B cell (primary cell): ENCODE measurements at regions not wholly inside any gene's neighbourhood (a gene's known extent, or its start where the extent isn't known, plus 50 kb on each side); places are given as distances from the start of the nearest gene placed in this dataset.

Source experiments
- ATAC-seq: fragments of 200-7000 bp; cut with Tn5 transposase; one replicate; pipeline ENCODE4 v1.10.0; 2021; ENCODE audit warnings: low read depth, mild to moderate bottlenecking, moderate number of reproducible peaks, moderate library complexity
- CTCF ChIA-PET: fragments of 350-600 bp; sonication (Branson Sonifier 250); formaldehyde crosslinking; loops from one replicate; lab custom pipeline; 2021; ENCODE audit warnings: antibody characterized with exemption, inconsistent platforms; lab: Charles Lee
- POLR2A ChIA-PET: fragments of 350-600 bp; sonication (Branson Sonifier 250); formaldehyde crosslinking; loops from one replicate; lab custom pipeline; 2021; ENCODE audit warnings: antibody characterized with exemption; lab: Charles Lee
- DNase-seq: peaks from one replicate; pipeline ENCODE4 v3.0.0; 2013
- H2AFZ ChIP-seq: 2 replicates; pipeline ENCODE4 v1.6.1; 2012; ENCODE audit warnings: mild to moderate bottlenecking, low read depth, low read length; ENCODE audit not compliant: insufficient read depth, poor library complexity, severe bottlenecking
- H3K27ac ChIP-seq, 2 donors: 1 replicate in 1 of 2; 2 replicates in 1 of 2; pipeline ENCODE4 v1.5.1; 2012 to 2013; ENCODE audit warnings: low read length in 2 of 2, mild to moderate bottlenecking in 2 of 2, moderate library complexity in 1 of 2
- H3K27me3 ChIP-seq, 4 experiments: fragments of 200-600 bp in 1 of 4; sonication (generic) in 1 of 4; replicated peaks in 1 of 4; 1 replicate in 2 of 4; 2 replicates in 2 of 4; pipeline versions ENCODE4 v1.6.1 to v1.7.0; 2013 to 2016; ENCODE audit warnings: low read length in 3 of 4, mild to moderate bottlenecking in 2 of 4, mixed read lengths in 1 of 4, moderate library complexity in 1 of 4; ENCODE audit not compliant: insufficient read depth in 4 of 4, control insufficient read depth in 3 of 4; ENCODE audit errors: control extremely low read depth in 1 of 4
- H3K36me3 ChIP-seq, 2 experiments: replicated peaks in 1 of 2; 1 replicate in 1 of 2; 2 replicates in 1 of 2; pipeline versions ENCODE4 v1.6.1 to v1.7.1; 2013; ENCODE audit warnings: low read length in 1 of 2; ENCODE audit not compliant: insufficient read depth in 2 of 2, control insufficient read depth in 1 of 2; ENCODE audit errors: control extremely low read depth in 1 of 2, extremely low read depth in 1 of 2
- H3K4me1 ChIP-seq, 2 donors: fragments of 200-600 bp in 1 of 2; sonication (generic) in 1 of 2; 1 replicate in 1 of 2; 2 replicates in 1 of 2; pipeline versions ENCODE4 v1.5.1 to v1.6.1; 2013 to 2017; ENCODE audit warnings: low read length in 2 of 2; ENCODE audit not compliant: control insufficient read depth in 2 of 2, insufficient read depth in 2 of 2
- H3K4me2 ChIP-seq: replicated peaks from 2 replicates; pipeline ENCODE3; 2012; ENCODE audit warnings: mild to moderate bottlenecking, low read depth, low read length; ENCODE audit not compliant: poor library complexity, severe bottlenecking
- H3K4me3 ChIP-seq, 5 experiments: fragments of 200-600 bp in 1 of 5; sonication (generic) in 1 of 5; 1 replicate in 3 of 5; 2 replicates in 2 of 5; pipeline versions ENCODE4 v1.5.1 to v1.7.0; 2011 to 2016; ENCODE audit warnings: low read length in 4 of 5, mild to moderate bottlenecking in 4 of 5, low read depth in 2 of 5, control low read depth in 1 of 5, moderate library complexity in 1 of 5; ENCODE audit not compliant: insufficient read depth in 1 of 5; ENCODE audit errors: control extremely low read depth in 1 of 5, extremely low read depth in 1 of 5
- H3K79me2 ChIP-seq: fragments of 200-600 bp; sonication (generic); one replicate; pipeline ENCODE4 v1.6.0; 2016; ENCODE audit warnings: low read length; ENCODE audit not compliant: control insufficient read depth, insufficient read depth
- H3K9ac ChIP-seq: fragments of 200-600 bp; sonication (generic); 2 replicates; pipeline ENCODE4 v1.6.1; 2017; ENCODE audit warnings: mild to moderate bottlenecking, low read length, moderate library complexity
- H3K9me3 ChIP-seq, 3 donors: one replicate each; pipeline versions ENCODE4 v1.6.1 to v1.7.1; 2013; ENCODE audit warnings: low read length in 2 of 3; ENCODE audit not compliant: control insufficient read depth in 2 of 3, insufficient read depth in 1 of 3; ENCODE audit errors: control extremely low read depth in 1 of 3
- H4K20me1 ChIP-seq: 2 replicates; pipeline ENCODE4 v1.6.0; 2012; ENCODE audit warnings: mild to moderate bottlenecking, low read length; ENCODE audit not compliant: insufficient read depth, control insufficient read depth, poor library complexity, severe bottlenecking
- H3K27ac Mint-ChIP-seq: one replicate; pipeline ENCODE4 v1.8.0; 2021; ENCODE audit warnings: mixed read lengths
- H3K27me3 Mint-ChIP-seq: one replicate; pipeline ENCODE4 v1.8.0; 2021; ENCODE audit warnings: mixed read lengths
- H3K4me1 Mint-ChIP-seq: one replicate; pipeline ENCODE4 v1.8.0; 2021; ENCODE audit warnings: mixed read lengths
- H3K4me3 Mint-ChIP-seq: one replicate; pipeline ENCODE4 v1.8.0; 2021; ENCODE audit warnings: mixed read lengths
- H3K9me3 Mint-ChIP-seq: one replicate; pipeline ENCODE4 v1.8.0; 2022; ENCODE audit warnings: mixed read lengths; ENCODE audit not compliant: insufficient read depth
- EZH2 ChIP-seq: IDR thresholded peaks from 2 replicates; pipeline ENCODE4 v1.6.1; 2012; ENCODE audit warnings: borderline replicate concordance, low read depth, mild to moderate bottlenecking, moderate library complexity, low read length; ENCODE audit not compliant: insufficient read depth, poor library complexity, severe bottlenecking
- WGBS: methylation state at CpG from one replicate; pipeline ENCODE4 v1.1.5; 2013; ENCODE audit warnings: missing lambda C conversion rate; ENCODE audit not compliant: insufficient coverage; 5-methylcytosine and 5-hydroxymethylcytosine counted together
- intact Hi-C: fragments of 100-400 bp; cut with micrococcal nuclease; formaldehyde crosslinking; loops from one replicate; pipeline ENCODE4 v1.10.0; 2022
- TF ChIP-seq, protein P1 (sequence below): fragments of 200-600 bp; IDR thresholded peaks from one replicate; pipeline ENCODE4 v1.8.0; 2022; ENCODE audit warnings: antibody characterized with exemption, mild to moderate bottlenecking

DNA sequence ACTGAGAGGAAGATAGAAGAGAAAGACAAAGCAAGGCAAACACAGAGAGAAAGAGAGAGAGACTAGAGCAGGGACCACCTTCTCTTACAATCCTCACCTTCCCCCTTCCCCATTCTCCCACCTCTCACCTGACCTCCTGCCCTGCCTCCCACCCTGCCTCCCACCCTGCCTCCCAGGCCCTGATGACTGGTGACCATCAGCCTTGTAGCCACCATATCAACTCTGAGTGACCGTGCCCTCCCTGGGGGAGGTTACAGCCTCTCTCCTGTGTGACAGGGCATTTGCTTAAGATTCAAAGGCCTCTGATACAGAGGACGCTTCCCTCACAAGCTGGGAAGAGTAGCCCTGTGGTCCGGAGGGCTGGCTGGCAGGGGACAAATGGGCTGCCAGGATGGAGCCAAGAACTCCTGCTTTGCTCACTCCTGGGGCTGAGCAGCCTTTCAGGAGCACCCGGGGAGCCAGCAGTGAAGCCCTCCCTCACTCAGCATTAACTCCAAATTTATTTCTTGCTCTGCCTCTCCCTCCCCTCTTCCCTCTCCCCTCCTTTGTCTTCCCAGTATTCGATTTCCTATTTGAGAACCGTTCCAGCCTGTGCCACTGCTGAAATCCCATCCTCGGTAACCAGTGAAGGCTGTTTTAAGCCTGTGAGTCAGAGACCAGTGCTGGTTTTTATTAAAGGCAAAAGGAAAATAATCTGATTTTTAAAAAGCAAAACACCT is 125.2 kb upstream of the SYT13 start:
- Mint-ChIP-seq H3K27me3 (peaks cover 48% of the 10 kb centered on the region), H3K27ac (no peak overlapping the region), H3K9me3 (no peaks in the 10 kb centered on the region), H3K4me1 (no peaks in the 10 kb centered on the region), H3K4me3 (no peak overlapping the region)
- CTCF ChIA-PET = no interaction called here
- Histone ChIP-seq H3K4me3 (no peak overlapping the region), H3K79me2 (no peaks in the 10 kb centered on the region), H2AFZ (no peak overlapping the region), H3K9me3 (no peaks in the 10 kb centered on the region), H3K36me3 (no peaks in the 10 kb centered on the region), H3K4me1 (no peaks in the 10 kb centered on the region), H3K27ac (no peak overlapping the region), H3K4me2 (no peak overlapping the region), H4K20me1 (no peaks in the 10 kb centered on the region), H3K27me3 (peaks cover 0 to 33% (median 5%) of the 10 kb centered on the region in 4 experiments), H3K9ac (no peak overlapping the region)
- POLR2A ChIA-PET = no interaction called here
- DNase-seq = no peak
- TF ChIP-seq, protein P1, sequence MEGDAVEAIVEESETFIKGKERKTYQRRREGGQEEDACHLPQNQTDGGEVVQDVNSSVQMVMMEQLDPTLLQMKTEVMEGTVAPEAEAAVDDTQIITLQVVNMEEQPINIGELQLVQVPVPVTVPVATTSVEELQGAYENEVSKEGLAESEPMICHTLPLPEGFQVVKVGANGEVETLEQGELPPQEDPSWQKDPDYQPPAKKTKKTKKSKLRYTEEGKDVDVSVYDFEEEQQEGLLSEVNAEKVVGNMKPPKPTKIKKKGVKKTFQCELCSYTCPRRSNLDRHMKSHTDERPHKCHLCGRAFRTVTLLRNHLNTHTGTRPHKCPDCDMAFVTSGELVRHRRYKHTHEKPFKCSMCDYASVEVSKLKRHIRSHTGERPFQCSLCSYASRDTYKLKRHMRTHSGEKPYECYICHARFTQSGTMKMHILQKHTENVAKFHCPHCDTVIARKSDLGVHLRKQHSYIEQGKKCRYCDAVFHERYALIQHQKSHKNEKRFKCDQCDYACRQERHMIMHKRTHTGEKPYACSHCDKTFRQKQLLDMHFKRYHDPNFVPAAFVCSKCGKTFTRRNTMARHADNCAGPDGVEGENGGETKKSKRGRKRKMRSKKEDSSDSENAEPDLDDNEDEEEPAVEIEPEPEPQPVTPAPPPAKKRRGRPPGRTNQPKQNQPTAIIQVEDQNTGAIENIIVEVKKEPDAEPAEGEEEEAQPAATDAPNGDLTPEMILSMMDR = no peak
- no peak for TF ChIP-seq EZH2
- 12% methylated on average over 3 of the region's 7 CpGs for WGBS
- intact Hi-C loops = no loop called here
- ATAC-seq = no peak

DNA sequence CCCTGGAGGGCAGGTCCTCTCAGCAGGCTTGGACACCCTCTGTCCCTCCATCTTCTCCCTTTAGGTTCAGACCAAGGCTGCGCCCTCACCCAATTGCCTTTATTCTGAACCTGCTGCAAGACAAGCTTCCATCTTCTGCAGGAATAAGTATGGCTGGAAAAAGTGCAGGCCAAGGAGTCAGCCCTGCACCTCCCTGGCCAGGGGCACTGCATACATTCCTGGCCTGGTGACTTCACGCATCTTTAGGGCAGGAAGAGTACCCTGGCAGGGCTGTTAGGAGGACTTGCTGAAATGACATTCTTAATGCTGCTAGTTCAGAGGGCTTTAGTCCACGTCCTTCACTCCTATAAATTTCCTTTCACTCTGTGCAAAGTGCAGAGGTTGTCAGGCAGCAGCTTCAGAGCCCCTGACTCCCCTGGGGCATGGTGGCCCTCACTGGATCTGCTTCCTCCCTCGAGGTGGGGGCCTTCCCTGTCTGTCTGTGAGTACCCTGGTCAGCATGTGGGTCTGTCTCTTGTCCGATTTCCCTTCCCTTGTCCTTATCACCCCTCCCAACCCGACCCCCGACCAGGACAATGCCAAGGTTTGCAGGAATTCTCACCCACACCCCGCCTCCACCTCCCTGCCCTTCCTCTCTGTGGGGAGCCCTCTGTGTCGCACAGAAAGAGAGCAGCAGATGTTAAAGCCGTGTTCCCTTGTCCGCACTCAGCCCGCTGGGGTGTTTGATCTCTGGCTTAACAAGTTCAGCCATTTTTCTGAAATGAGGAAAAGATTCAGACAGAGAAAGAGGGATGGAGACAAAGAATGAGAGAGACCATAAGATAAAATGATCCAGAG is 124.5 kb upstream of the SYT13 start:
- H3K4me3 Mint-ChIP-seq = no peak overlapping the region
- H3K27me3 Mint-ChIP-seq = peaks cover 48% of the 10 kb centered on the region

More for the DNA sequence above, 124.5 kb upstream of the SYT13 start:
- H3K9ac ChIP-seq = no peak overlapping the region
- H4K20me1 ChIP-seq = no peaks in the 10 kb centered on the region
- no peaks in the 10 kb centered on the region for H3K4me1 ChIP-seq
- TF ChIP-seq, protein P1 = no peak
- no peak for TF ChIP-seq EZH2
- ChIA-PET CTCF (no interaction called here), POLR2A (no interaction called here)
- no peak overlapping the region for H2AFZ ChIP-seq
- ATAC-seq = no peak
- WGBS = 22% methylated on average over 8 of the region's 12 CpGs
- peaks cover 0 to 33% (median 5%) of the 10 kb centered on the region in 4 experiments for H3K27me3 ChIP-seq
- H3K4me3 ChIP-seq = no peak overlapping the region
- no peak for DNase-seq
- no peaks in the 10 kb centered on the region for H3K9me3 Mint-ChIP-seq
- H3K4me2 ChIP-seq = no peak overlapping the region
- intact Hi-C loops = no loop called here
- no peaks in the 10 kb centered on the region for H3K4me1 Mint-ChIP-seq
- H3K27ac ChIP-seq = no peak overlapping the region
- no peaks in the 10 kb centered on the region for H3K79me2 ChIP-seq
- no peaks in the 10 kb centered on the region for H3K9me3 ChIP-seq
- H3K27ac Mint-ChIP-seq = no peak overlapping the region
- H3K36me3 ChIP-seq = no peaks in the 10 kb centered on the region
